ENCODE measurements at regions not wholly inside any gene's neighbourhood (a gene's known extent, or its start where the extent isn't known, plus 50 kb on each side); places are given as distances from the start of the nearest gene placed in this dataset.

DNA sequence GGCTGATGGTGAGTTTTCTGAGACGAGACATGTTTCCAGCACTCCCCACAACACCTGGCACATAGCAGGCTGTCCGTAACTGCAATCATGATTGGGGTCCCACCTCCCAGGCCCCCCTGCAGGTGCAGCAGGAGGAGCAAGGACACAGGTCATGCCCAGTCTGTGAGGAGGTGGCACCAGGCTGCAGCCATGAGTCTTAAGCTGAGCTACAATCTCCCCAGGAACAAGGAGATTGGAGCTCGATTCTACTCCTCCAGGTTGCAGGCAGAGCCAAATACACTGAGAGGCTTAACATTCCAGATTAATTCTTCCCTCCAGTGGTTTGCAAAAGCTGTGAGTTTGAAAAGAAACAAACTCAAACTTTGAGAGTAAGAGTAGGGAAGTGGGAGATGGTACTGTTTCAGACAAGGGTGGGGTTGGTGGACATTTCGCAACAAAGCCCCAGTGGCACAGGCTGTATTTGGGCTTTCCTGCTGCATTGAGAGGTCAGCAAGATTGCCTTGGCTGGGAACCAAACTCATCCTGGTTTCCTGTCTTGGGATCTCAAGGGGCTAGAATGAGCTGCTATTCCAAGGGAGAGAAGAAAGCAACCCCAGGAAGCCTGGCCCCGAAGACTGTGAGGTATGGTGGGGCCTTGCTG, 64.8 kb upstream of the GALNT2 start:
- Mint-ChIP-seq H3K9me3 (no peaks in the 10 kb centered on the region), H3K36me3 (ENCODE audit: low read depth) (no peaks in the 10 kb centered on the region; the same call in 1 of the 2 replicates), H3K4me3 (no peak overlapping the region), H3K4me1 (ENCODE audit: low read depth) (no peaks in the 10 kb centered on the region), H3K27ac (no peak overlapping the region), H3K27me3 (ENCODE audit: insufficient read depth) (peaks cover 36% of the 10 kb centered on the region)
- no peak for DNase-seq
- TF ChIP-seq, protein P1, sequence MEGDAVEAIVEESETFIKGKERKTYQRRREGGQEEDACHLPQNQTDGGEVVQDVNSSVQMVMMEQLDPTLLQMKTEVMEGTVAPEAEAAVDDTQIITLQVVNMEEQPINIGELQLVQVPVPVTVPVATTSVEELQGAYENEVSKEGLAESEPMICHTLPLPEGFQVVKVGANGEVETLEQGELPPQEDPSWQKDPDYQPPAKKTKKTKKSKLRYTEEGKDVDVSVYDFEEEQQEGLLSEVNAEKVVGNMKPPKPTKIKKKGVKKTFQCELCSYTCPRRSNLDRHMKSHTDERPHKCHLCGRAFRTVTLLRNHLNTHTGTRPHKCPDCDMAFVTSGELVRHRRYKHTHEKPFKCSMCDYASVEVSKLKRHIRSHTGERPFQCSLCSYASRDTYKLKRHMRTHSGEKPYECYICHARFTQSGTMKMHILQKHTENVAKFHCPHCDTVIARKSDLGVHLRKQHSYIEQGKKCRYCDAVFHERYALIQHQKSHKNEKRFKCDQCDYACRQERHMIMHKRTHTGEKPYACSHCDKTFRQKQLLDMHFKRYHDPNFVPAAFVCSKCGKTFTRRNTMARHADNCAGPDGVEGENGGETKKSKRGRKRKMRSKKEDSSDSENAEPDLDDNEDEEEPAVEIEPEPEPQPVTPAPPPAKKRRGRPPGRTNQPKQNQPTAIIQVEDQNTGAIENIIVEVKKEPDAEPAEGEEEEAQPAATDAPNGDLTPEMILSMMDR (IDR thresholded peaks at IDR 0.05) = no peak

DNA sequence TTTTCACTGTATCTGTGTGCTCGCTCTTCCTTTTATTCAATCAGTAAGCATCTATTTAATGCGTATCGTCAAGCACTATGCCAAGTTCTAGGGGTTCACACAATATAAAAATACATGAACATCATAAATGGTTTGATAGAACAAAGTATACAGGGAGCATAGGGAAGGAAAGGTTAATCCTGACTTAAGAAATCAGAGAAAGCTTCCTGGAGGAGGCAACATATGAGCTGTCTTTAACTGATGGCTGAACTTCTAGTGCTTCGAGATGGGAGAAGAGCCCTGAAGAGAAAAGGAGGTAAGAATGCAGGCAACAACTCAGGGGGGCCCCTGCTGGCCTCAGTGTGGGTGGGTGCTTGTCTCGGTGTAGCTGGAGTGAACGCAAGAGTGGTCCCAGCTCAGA, 63.6 kb upstream of the GALNT2 start:
- H3K36me3 Mint-ChIP-seq (ENCODE audit: low read depth) = no peaks in the 10 kb centered on the region; the same call in 1 of the 2 replicates
- H3K27ac Mint-ChIP-seq = no peak overlapping the region
- H3K9me3 Mint-ChIP-seq = no peaks in the 10 kb centered on the region
- H3K4me3 Mint-ChIP-seq = no peak overlapping the region
- no peak for DNase-seq
- H3K27me3 Mint-ChIP-seq (ENCODE audit: insufficient read depth) = peaks cover 37% of the 10 kb centered on the region
- no peaks in the 10 kb centered on the region for H3K4me1 Mint-ChIP-seq (ENCODE audit: low read depth)
- TF ChIP-seq, protein P1 (IDR thresholded peaks at IDR 0.05) = no peak

DNA sequence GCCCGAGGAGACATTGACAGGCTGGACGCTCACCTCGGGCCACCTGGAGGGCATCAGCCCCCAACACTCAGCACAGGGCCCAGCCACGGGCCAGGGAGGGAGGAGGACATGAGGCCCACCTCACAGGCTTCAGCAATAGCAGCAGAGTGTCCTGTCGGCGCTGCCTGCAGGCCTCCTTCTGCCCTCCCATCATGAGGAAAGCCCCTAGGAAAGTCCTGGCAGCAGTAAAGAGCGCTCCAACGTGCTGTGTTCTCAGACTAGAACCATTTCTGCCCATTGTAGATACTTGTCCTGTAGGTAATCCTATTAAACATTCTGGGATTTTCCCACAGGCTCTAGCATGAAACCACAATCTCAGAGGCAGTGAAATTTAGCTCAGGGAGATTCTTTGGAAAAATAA, 62.0 kb upstream of the GALNT2 start:
- Mint-ChIP-seq H3K4me1 (ENCODE audit: low read depth) (no peaks in the 10 kb centered on the region), H3K9me3 (no peaks in the 10 kb centered on the region), H3K36me3 (ENCODE audit: low read depth) (no peaks in the 10 kb centered on the region; the same call in 1 of the 2 replicates), H3K4me3 (no peak overlapping the region), H3K27ac (no peak overlapping the region), H3K27me3 (ENCODE audit: insufficient read depth) (peaks cover 48% of the 10 kb centered on the region)
- TF ChIP-seq, protein P1 (IDR thresholded peaks at IDR 0.05) = no peak
- DNase-seq = no peak

DNA sequence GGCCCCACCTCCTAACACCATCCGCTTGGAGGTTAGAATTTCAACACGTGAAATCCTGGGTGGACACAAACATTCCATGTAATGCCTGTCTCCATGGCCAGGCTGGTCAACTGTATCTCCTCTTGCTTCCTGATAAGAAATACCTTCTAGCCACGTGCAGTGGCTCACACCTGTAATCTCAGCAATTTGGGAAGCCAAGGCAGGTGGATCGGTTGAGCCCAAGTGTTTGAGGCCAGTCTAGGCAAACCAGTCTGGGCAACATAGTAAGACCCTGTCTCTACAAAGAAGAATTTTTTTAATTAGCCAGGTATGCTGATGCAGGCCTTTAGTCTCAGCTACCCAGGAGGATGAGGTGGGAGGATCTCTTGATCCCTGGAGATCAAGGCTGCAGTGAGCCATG, 58.3 kb upstream of the GALNT2 start:
- peaks cover 38% of the 10 kb centered on the region for H3K27me3 Mint-ChIP-seq (ENCODE audit: insufficient read depth)
- no peak overlapping the region for H3K4me3 Mint-ChIP-seq
- H3K4me1 Mint-ChIP-seq (ENCODE audit: low read depth) = no peaks in the 10 kb centered on the region
- H3K9me3 Mint-ChIP-seq = no peaks in the 10 kb centered on the region
- no peak for DNase-seq
- no peak overlapping the region for H3K27ac Mint-ChIP-seq
- H3K36me3 Mint-ChIP-seq (ENCODE audit: low read depth) = no peaks in the 10 kb centered on the region; the same call in 1 of the 2 replicates
- TF ChIP-seq, protein P1 (IDR thresholded peaks at IDR 0.05) = no peak

DNA sequence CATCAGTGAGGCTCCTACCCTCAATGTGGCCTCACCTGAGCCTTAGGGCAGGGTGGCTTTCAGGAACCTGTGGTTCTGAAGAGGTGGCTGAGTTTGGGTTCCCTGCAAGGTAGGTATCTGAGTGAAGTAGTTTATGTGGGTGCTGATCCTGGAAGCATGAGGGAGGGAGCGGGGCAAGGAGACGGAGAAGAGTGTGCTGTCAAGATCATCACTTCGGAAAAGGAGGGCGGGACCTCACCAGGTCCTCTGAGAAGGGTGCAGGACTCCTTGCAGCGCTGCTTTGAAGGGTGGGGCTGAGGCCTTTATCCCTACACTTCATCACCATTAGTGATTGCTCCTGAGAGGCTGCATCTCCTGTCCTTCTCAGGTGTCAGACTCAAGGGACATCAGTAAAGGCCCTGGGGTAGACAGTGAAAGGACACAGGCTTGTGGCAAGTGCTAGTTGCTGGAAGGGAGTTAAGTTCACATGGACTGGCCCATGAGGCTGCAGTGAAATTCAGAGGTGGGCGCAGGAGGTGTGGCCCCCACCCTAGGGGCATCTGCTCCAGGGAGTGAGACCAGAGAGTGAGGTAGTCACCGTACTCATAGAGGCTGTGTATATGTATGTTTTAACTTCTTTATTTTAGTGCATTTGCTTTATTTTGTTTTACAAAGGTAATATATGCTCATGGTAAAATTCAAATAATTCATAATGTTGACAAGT, 57.3 kb upstream of the GALNT2 start:
- no peaks in the 10 kb centered on the region; the same call in 1 of the 2 replicates for H3K36me3 Mint-ChIP-seq (ENCODE audit: low read depth)
- H3K27ac Mint-ChIP-seq = no peak overlapping the region
- H3K4me3 Mint-ChIP-seq = no peak overlapping the region
- TF ChIP-seq, protein P1 (IDR thresholded peaks at IDR 0.05) = no peak
- peaks cover 28% of the 10 kb centered on the region for H3K27me3 Mint-ChIP-seq (ENCODE audit: insufficient read depth)
- DNase-seq = no peak
- H3K4me1 Mint-ChIP-seq (ENCODE audit: low read depth) = no peaks in the 10 kb centered on the region
- no peaks in the 10 kb centered on the region for H3K9me3 Mint-ChIP-seq

Measured in HFFc6 (cell line).